HepG2 (cell line): ENCODE measurements at regions not wholly inside any gene's neighbourhood (a gene's known extent, or its start where the extent isn't known, plus 50 kb on each side); places are given as distances from the start of the nearest gene placed in this dataset.

Experiments used
- EZH2 ChIP-seq: conservative IDR thresholded peaks from 2 replicates; pipeline ENCODE4 v1.6.1; 2012; ENCODE audit warnings: mild to moderate bottlenecking, low read depth, low read length, moderate library complexity
- HES4 ChIP-seq: sonication (generic); formaldehyde crosslinking; IDR thresholded peaks from 2 replicates; pipeline ENCODE4 v1.9.0; 2021; ENCODE audit warnings: mild to moderate bottlenecking, missing genetic modification reagents, borderline replicate concordance
- KLF6 ChIP-seq: IDR thresholded peaks from 2 replicates; pipeline ENCODE4 v1.8.0; 2016; ENCODE audit warnings: missing biosample characterization, missing genetic modification reagents
- MXI1 ChIP-seq: IDR thresholded peaks from 3 replicates; pipeline ENCODE4 v1.6.1; 2012; ENCODE audit warnings: low read depth, low read length, inconsistent platforms, borderline replicate concordance
- MYC ChIP-seq: sonication (generic); formaldehyde crosslinking; IDR thresholded peaks from 2 replicates; pipeline ENCODE4 v1.9.0; 2021; ENCODE audit warnings: missing genetic modification reagents, borderline replicate concordance
- ZNF550 ChIP-seq: sonication (generic); formaldehyde crosslinking; IDR thresholded peaks from 2 replicates; pipeline ENCODE4 v1.4.0; 2020; ENCODE audit warnings: mild to moderate bottlenecking, missing genetic modification reagents, borderline replicate concordance
- ZNF777 ChIP-seq: sonication (generic); formaldehyde crosslinking; IDR thresholded peaks from 2 replicates; pipeline ENCODE4 v1.4.0; 2020; ENCODE audit warnings: missing genetic modification reagents
- TF ChIP-seq, protein P1 (sequence below), 2 experiments: fragments of 450-650 bp in 1 of 2; sonication (generic) in 1 of 2; formaldehyde crosslinking in 1 of 2; IDR thresholded peaks; 2 replicates each; pipeline versions ENCODE4 v1.6.1 to v1.8.0; 2016 to 2022; ENCODE audit warnings: antibody characterized with exemption in 1 of 2, mild to moderate bottlenecking in 1 of 2, missing genetic modification reagents in 1 of 2
- TF ChIP-seq, protein P2 (sequence below): sonication (generic); formaldehyde crosslinking; IDR thresholded peaks from 2 replicates; pipeline ENCODE4 v1.4.0; 2020; ENCODE audit warnings: missing genetic modification reagents, borderline replicate concordance

DNA sequence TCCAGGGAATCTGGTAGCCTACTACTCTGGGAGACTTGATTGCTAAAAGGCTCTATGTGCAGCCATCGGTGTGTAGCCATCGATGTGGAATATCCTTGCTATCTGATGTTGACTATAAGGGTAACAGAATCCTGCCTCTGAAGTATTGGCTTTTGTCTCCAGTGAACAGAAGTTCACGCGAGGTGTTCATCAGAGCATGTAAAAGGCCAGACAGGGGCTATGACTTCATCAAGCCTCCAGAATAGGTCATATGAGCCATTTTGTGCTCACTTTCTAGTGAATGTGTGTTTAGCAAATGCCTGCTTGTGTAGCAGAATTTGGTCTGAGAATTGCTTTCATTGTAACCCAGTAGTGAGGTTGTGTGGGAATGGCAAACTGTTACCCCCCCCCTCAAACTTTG lies 66.8 kb upstream of the RAD23B start:
- TF ChIP-seq KLF6 (CRISPR knock-in tag): no peak
- TF ChIP-seq ZNF777: no peak
- no peak for TF ChIP-seq MYC (CRISPR knock-in tag)
- no peak for TF ChIP-seq EZH2
- no peak for TF ChIP-seq MXI1
- TF ChIP-seq, protein P1, sequence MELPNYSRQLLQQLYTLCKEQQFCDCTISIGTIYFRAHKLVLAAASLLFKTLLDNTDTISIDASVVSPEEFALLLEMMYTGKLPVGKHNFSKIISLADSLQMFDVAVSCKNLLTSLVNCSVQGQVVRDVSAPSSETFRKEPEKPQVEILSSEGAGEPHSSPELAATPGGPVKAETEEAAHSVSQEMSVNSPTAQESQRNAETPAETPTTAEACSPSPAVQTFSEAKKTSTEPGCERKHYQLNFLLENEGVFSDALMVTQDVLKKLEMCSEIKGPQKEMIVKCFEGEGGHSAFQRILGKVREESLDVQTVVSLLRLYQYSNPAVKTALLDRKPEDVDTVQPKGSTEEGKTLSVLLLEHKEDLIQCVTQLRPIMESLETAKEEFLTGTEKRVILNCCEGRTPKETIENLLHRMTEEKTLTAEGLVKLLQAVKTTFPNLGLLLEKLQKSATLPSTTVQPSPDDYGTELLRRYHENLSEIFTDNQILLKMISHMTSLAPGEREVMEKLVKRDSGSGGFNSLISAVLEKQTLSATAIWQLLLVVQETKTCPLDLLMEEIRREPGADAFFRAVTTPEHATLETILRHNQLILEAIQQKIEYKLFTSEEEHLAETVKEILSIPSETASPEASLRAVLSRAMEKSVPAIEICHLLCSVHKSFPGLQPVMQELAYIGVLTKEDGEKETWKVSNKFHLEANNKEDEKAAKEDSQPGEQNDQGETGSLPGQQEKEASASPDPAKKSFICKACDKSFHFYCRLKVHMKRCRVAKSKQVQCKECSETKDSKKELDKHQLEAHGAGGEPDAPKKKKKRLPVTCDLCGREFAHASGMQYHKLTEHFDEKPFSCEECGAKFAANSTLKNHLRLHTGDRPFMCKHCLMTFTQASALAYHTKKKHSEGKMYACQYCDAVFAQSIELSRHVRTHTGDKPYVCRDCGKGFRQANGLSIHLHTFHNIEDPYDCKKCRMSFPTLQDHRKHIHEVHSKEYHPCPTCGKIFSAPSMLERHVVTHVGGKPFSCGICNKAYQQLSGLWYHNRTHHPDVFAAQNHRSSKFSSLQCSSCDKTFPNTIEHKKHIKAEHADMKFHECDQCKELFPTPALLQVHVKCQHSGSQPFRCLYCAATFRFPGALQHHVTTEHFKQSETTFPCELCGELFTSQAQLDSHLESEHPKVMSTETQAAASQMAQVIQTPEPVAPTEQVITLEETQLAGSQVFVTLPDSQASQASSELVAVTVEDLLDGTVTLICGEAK (IDR thresholded peaks at IDR 0.05): no peak
- TF ChIP-seq, protein P1 (CRISPR knock-in tag; IDR thresholded peaks at IDR 0.05): no peak
- no peak for TF ChIP-seq ZNF550 (CRISPR knock-in tag)
- no peak for TF ChIP-seq HES4 (CRISPR knock-in tag)
- TF ChIP-seq, protein P2, sequence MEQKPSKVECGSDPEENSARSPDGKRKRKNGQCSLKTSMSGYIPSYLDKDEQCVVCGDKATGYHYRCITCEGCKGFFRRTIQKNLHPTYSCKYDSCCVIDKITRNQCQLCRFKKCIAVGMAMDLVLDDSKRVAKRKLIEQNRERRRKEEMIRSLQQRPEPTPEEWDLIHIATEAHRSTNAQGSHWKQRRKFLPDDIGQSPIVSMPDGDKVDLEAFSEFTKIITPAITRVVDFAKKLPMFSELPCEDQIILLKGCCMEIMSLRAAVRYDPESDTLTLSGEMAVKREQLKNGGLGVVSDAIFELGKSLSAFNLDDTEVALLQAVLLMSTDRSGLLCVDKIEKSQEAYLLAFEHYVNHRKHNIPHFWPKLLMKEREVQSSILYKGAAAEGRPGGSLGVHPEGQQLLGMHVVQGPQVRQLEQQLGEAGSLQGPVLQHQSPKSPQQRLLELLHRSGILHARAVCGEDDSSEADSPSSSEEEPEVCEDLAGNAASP (CRISPR knock-in tag): no peak
